Liver (tissue), 8 donors: ENCODE measurements at regions not wholly inside any gene's neighbourhood (a gene's known extent, or its start where the extent isn't known, plus 50 kb on each side); places are given as distances from the start of the nearest gene placed in this dataset.

Experiments used
- DNase-seq: peaks from one replicate; pipeline ENCODE4 v3.0.0-alpha.2; 2017; ENCODE audit warnings: low spot score
- H3K27ac ChIP-seq, 2 donors: one replicate each; pipeline ENCODE4 v1.7.0; 2013; ENCODE audit warnings: inconsistent platforms in 2 of 2, low read length in 2 of 2, control low read depth in 1 of 2, low read depth in 1 of 2, mild to moderate bottlenecking in 1 of 2
- H3K27me3 ChIP-seq, 4 donors: one replicate each; pipeline versions ENCODE4 v1.6.1 to v1.7.0; 2013; ENCODE audit warnings: low read length in 3 of 4, inconsistent platforms in 1 of 4, mild to moderate bottlenecking in 1 of 4, moderate library complexity in 1 of 4; ENCODE audit not compliant: control insufficient read depth in 4 of 4, insufficient read depth in 4 of 4
- H3K36me3 ChIP-seq, 4 donors: one replicate each; pipeline versions ENCODE4 v1.6.1 to v1.7.0; 2013; ENCODE audit warnings: low read length in 3 of 4, mild to moderate bottlenecking in 3 of 4, low read depth in 1 of 4, moderate library complexity in 1 of 4; ENCODE audit not compliant: control insufficient read depth in 4 of 4, insufficient read depth in 3 of 4
- H3K4me1 ChIP-seq, 4 donors: one replicate each; pipeline versions ENCODE4 v1.6.1 to v1.7.0; 2013; ENCODE audit warnings: low read length in 3 of 4, mild to moderate bottlenecking in 3 of 4, moderate library complexity in 1 of 4; ENCODE audit not compliant: control insufficient read depth in 4 of 4, insufficient read depth in 4 of 4
- H3K4me3 ChIP-seq, 3 donors: one replicate each; pipeline versions ENCODE4 v1.6.1 to v1.7.0; 2013; ENCODE audit warnings: low read length in 3 of 3, control low read depth in 1 of 3, low read depth in 1 of 3, mild to moderate bottlenecking in 1 of 3
- H3K9ac ChIP-seq, 2 donors: one replicate each; pipeline ENCODE4 v1.7.0; 2013; ENCODE audit warnings: low read length in 2 of 2, mild to moderate bottlenecking in 2 of 2, moderate library complexity in 2 of 2, control low read depth in 1 of 2, low read depth in 1 of 2
- H3K9me3 ChIP-seq, 4 donors: one replicate each; pipeline versions ENCODE4 v1.6.1 to v1.7.0; 2013; ENCODE audit warnings: low read length in 3 of 4; ENCODE audit not compliant: control insufficient read depth in 4 of 4
- ATF3 ChIP-seq: IDR thresholded peaks from 2 replicates; pipeline ENCODE4 v1.6.1; 2016; ENCODE audit warnings: antibody characterized with exemption
- CTCF ChIP-seq: fragments of 150-350 bp; IDR thresholded peaks from 2 replicates; pipeline ENCODE4 v1.5.1; 2017; ENCODE audit warnings: improper control_type of control experiment, low read depth, low read length; ENCODE audit not compliant: missing input control
- EGR1 ChIP-seq, 2 donors: IDR thresholded peaks; 2 replicates each; pipeline ENCODE4 v1.6.1; 2016 to 2018; ENCODE audit warnings: antibody characterized with exemption in 2 of 2, low read depth in 2 of 2
- FOXA1 ChIP-seq: IDR thresholded peaks from 2 replicates; pipeline ENCODE4 v1.6.1; 2016; ENCODE audit warnings: antibody characterized with exemption
- FOXA2 ChIP-seq: IDR thresholded peaks from 2 replicates; pipeline ENCODE4 v1.6.1; 2016; ENCODE audit warnings: antibody characterized with exemption
- GABPA ChIP-seq, 2 donors: IDR thresholded peaks in 1 of 2; conservative IDR thresholded peaks in 1 of 2; 2 replicates each; pipeline ENCODE4 v1.6.1; 2016; ENCODE audit warnings: antibody characterized with exemption in 2 of 2, mild to moderate bottlenecking in 1 of 2, moderate library complexity in 1 of 2
- HNF4A ChIP-seq, 2 donors: conservative IDR thresholded peaks; 2 replicates each; pipeline ENCODE4 v1.6.1; 2016; ENCODE audit warnings: antibody characterized with exemption in 2 of 2, mild to moderate bottlenecking in 2 of 2
- HNF4G ChIP-seq: IDR thresholded peaks from 2 replicates; pipeline ENCODE4 v1.6.1; 2016; ENCODE audit warnings: antibody characterized with exemption
- JUND ChIP-seq, 2 donors: IDR thresholded peaks; 2 replicates each; pipeline ENCODE4 v1.6.1; 2016; ENCODE audit warnings: antibody characterized with exemption in 2 of 2
- NR2F2 ChIP-seq: IDR thresholded peaks from 2 replicates; pipeline ENCODE4 v1.6.1; 2016; ENCODE audit warnings: antibody characterized with exemption
- RAD21 ChIP-seq, 2 donors: IDR thresholded peaks; 2 replicates each; pipeline ENCODE4 v1.6.1; 2016; ENCODE audit warnings: antibody characterized with exemption in 2 of 2, mild to moderate bottlenecking in 2 of 2
- RXRA ChIP-seq, 2 donors: IDR thresholded peaks; 2 replicates each; pipeline ENCODE4 v1.6.1; 2017 to 2018; ENCODE audit warnings: antibody characterized with exemption in 2 of 2, mild to moderate bottlenecking in 1 of 2
- TAF1 ChIP-seq: conservative IDR thresholded peaks from 2 replicates; pipeline ENCODE4 v1.6.1; 2016; ENCODE audit warnings: antibody characterized with exemption, mild to moderate bottlenecking
- YY1 ChIP-seq: IDR thresholded peaks from 2 replicates; pipeline ENCODE4 v1.6.1; 2016; ENCODE audit warnings: antibody characterized with exemption, mild to moderate bottlenecking
- ZBTB33 ChIP-seq: IDR thresholded peaks from 2 replicates; pipeline ENCODE4 v1.6.1; 2016; ENCODE audit warnings: antibody characterized with exemption
- WGBS: extraction: QIAGEN DNeasy Blood & Tissue Kit; methylation state at CpG from one replicate; pipeline ENCODE4 v1.1.7; 2013; 5-methylcytosine and 5-hydroxymethylcytosine counted together
- TF ChIP-seq, protein P1 (sequence below): IDR thresholded peaks from 2 replicates; pipeline ENCODE4 v1.6.1; 2016; ENCODE audit warnings: antibody characterized with exemption, mild to moderate bottlenecking
- TF ChIP-seq, protein P2 (sequence below): IDR thresholded peaks from 2 replicates; pipeline ENCODE4 v1.6.1; 2016; ENCODE audit warnings: antibody characterized with exemption
- donor health status: healthy.
- donor health status: healthy.
- donor health status: healthy.
- donor health status: healthy.
- donor health status: healthy.

DNA sequence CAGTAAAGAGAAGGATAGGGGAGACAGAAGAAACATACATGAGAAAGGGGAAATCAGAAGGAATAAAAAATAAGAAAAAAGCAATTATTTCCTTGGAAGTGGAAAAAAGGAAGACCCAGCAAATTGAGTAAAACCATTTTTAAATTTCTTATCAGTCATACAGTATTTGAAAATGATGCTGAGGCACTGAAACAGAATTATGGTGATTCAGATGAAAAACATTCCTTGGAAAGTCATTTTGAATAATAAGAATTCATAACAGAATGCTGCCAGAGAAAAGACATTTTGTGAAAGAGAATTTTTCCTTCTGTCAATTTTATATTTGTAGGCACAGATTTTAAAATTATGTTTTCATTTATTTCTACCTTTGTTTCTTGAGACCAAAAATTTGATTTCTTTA, 895.5 kb upstream of the EPHA5 start:
- H3K36me3 ChIP-seq, result no peaks in the 10 kb centered on the region

DNA sequence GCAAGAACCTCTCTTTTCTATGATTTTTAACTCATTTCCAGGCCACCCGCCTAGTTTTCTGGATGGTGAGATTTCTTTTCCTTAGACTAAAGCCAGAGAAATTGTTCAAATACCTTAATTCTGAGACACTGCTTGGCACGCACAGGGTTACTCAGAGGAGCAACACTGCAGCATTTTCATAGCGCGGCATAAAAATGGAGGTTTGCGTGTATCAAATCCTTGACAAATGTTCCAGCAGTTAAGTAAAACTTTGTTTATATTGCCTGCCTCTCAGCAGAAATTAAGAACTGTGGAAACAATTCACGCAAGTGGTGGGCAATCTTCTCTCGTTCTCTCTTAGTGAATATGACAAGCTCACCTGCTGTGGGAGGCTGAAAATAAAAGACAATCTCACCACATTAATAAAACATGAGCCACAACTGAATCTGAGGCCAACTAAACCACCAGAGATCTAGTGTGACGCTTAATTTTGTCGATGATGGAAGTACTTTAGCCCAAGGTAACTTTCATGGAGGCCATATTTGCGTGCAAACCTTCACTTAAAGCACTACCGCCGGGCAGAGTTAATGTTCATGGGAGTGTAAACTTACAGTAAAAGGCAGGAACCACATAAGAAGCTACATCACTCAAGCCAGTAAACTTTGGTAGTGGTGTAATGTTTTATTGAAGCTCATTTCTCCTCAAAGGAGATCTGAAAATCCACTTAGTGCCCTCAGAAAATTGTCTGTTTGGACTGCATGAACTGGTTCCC, 894.8 kb upstream of the EPHA5 start:
- Histone ChIP-seq H3K4me3 (no peak overlapping the region), H3K9me3 (no peaks in the 10 kb centered on the region), H3K4me1 (no peaks in the 10 kb centered on the region), H3K36me3 (no peaks in the 10 kb centered on the region), H3K9ac (no peak overlapping the region), H3K27ac (no peak overlapping the region), H3K27me3 (no peaks in the 10 kb centered on the region)
- WGBS, result 84% methylated on average over 12 of the region's 12 CpGs
- TF ChIP-seq JUND (IDR thresholded peaks at IDR 0.05) (no peak), FOXA2 (no peak), YY1 (no peak), ZBTB33 (no peak), RXRA (IDR thresholded peaks at IDR 0.05) (no peak), RAD21 (IDR thresholded peaks at IDR 0.05) (no peak), ATF3 (no peak), FOXA1 (no peak), NR2F2 (no peak), HNF4G (no peak), GABPA (IDR thresholded peaks at IDR 0.05 in 1 of 2, conservative IDR thresholded peaks at IDR 0.05 in 1 of 2) (no peak), CTCF (no peak), EGR1 (IDR thresholded peaks at IDR 0.05; ENCODE audit: low read depth in 2 of 2) (no peak), HNF4A (conservative IDR thresholded peaks at IDR 0.05) (no peak), TAF1 (no peak)
- TF ChIP-seq, protein P1, sequence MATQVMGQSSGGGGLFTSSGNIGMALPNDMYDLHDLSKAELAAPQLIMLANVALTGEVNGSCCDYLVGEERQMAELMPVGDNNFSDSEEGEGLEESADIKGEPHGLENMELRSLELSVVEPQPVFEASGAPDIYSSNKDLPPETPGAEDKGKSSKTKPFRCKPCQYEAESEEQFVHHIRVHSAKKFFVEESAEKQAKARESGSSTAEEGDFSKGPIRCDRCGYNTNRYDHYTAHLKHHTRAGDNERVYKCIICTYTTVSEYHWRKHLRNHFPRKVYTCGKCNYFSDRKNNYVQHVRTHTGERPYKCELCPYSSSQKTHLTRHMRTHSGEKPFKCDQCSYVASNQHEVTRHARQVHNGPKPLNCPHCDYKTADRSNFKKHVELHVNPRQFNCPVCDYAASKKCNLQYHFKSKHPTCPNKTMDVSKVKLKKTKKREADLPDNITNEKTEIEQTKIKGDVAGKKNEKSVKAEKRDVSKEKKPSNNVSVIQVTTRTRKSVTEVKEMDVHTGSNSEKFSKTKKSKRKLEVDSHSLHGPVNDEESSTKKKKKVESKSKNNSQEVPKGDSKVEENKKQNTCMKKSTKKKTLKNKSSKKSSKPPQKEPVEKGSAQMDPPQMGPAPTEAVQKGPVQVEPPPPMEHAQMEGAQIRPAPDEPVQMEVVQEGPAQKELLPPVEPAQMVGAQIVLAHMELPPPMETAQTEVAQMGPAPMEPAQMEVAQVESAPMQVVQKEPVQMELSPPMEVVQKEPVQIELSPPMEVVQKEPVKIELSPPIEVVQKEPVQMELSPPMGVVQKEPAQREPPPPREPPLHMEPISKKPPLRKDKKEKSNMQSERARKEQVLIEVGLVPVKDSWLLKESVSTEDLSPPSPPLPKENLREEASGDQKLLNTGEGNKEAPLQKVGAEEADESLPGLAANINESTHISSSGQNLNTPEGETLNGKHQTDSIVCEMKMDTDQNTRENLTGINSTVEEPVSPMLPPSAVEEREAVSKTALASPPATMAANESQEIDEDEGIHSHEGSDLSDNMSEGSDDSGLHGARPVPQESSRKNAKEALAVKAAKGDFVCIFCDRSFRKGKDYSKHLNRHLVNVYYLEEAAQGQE, result no peak
- TF ChIP-seq, protein P2, sequence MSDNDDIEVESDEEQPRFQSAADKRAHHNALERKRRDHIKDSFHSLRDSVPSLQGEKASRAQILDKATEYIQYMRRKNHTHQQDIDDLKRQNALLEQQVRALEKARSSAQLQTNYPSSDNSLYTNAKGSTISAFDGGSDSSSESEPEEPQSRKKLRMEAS, result no peak
- no peak for DNase-seq

More for the DNA sequence above, 895.5 kb upstream of the EPHA5 start:
- H3K4me3 ChIP-seq, result no peak overlapping the region
- H3K27me3 ChIP-seq, result no peaks in the 10 kb centered on the region
- no peak overlapping the region for H3K27ac ChIP-seq
- H3K9me3 ChIP-seq, result no peaks in the 10 kb centered on the region
- TF ChIP-seq FOXA2, result no peak
- no peak for TF ChIP-seq JUND (IDR thresholded peaks at IDR 0.05)
- no peak for TF ChIP-seq ZBTB33
- TF ChIP-seq EGR1 (IDR thresholded peaks at IDR 0.05; ENCODE audit: low read depth in 2 of 2), result no peak
- no peak for DNase-seq
- no peaks in the 10 kb centered on the region for H3K4me1 ChIP-seq
- no peak overlapping the region for H3K9ac ChIP-seq
